ENCODE measurements at regions not wholly inside any gene's neighbourhood (a gene's known extent, or its start where the extent isn't known, plus 50 kb on each side); places are given as distances from the start of the nearest gene placed in this dataset.

GRCh38 chr11:109309153-109309552 lies 112.8 kb upstream of the C11orf87 start:
- DNase-seq (ENCODE audit: low read depth), result no peak

GRCh38 chr11:109317726-109318125 lies 104.3 kb upstream of the C11orf87 start:
- TF ChIP-seq CTCF (IDR thresholded peaks at IDR 0.05; ENCODE audit: insufficient read depth, low read depth, low read length, missing control alignments), result no peak

More at GRCh38 chr11:109309153-109309552, 112.8 kb upstream of the C11orf87 start:
- H3K4me3 ChIP-seq (ENCODE audit: low read length), result no peak overlapping the region
- TF ChIP-seq CTCF (IDR thresholded peaks at IDR 0.05; ENCODE audit: insufficient read depth, low read depth, low read length, missing control alignments), result no peak

GRCh38 chr11:109320595-109320994 lies 101.4 kb upstream of the C11orf87 start:
- peak; percentile 83 for DNase-seq (ENCODE audit: low read depth)
- no peak overlapping the region for H3K4me3 ChIP-seq (ENCODE audit: low read length)
- TF ChIP-seq CTCF (IDR thresholded peaks at IDR 0.05; ENCODE audit: insufficient read depth, low read depth, low read length, missing control alignments), result peak; percentile 8

More at GRCh38 chr11:109317726-109318125, 104.3 kb upstream of the C11orf87 start:
- DNase-seq (ENCODE audit: low read depth), result peak; percentile 84
- no peak overlapping the region for H3K4me3 ChIP-seq (ENCODE audit: low read length)

- no peak for TF ChIP-seq CTCF (IDR thresholded peaks at IDR 0.05; ENCODE audit: insufficient read depth, low read depth, low read length, missing control alignments)
- no peak overlapping the region for H3K4me3 ChIP-seq (ENCODE audit: low read length)
- no peak for DNase-seq (ENCODE audit: low read depth)
Measured at GRCh38 chr11:109326781-109327180, 95.2 kb upstream of the C11orf87 start.

- H3K4me3 ChIP-seq (ENCODE audit: low read length), result no peak overlapping the region
- no peak for TF ChIP-seq CTCF (IDR thresholded peaks at IDR 0.05; ENCODE audit: insufficient read depth, low read depth, low read length, missing control alignments)
- peak; percentile 69 for DNase-seq (ENCODE audit: low read depth)
Measured at GRCh38 chr11:109329716-109330115, 92.3 kb upstream of the C11orf87 start.

GRCh38 chr11:109338131-109338530 lies 83.9 kb upstream of the C11orf87 start:
- no peak overlapping the region for H3K4me3 ChIP-seq (ENCODE audit: low read length)
- DNase-seq (ENCODE audit: low read depth), result no peak
- no peak for TF ChIP-seq CTCF (IDR thresholded peaks at IDR 0.05; ENCODE audit: insufficient read depth, low read depth, low read length, missing control alignments)

- DNase-seq (ENCODE audit: low read depth), result peak; percentile 63
- no peak overlapping the region for H3K4me3 ChIP-seq (ENCODE audit: low read length)
- no peak for TF ChIP-seq CTCF (IDR thresholded peaks at IDR 0.05; ENCODE audit: insufficient read depth, low read depth, low read length, missing control alignments)
Measured at GRCh38 chr11:109342261-109342660, 79.7 kb upstream of the C11orf87 start.
